Adrenal gland (tissue), 5 donors: ENCODE measurements at regions not wholly inside any gene's neighbourhood (a gene's known extent, or its start where the extent isn't known, plus 50 kb on each side); places are given as distances from the start of the nearest gene placed in this dataset.

Source experiments
- POLR2A ChIP-seq, 2 donors: fragments of 450-650 bp; IDR thresholded peaks; one replicate each; pipeline ENCODE4 v1.6.1; 2017; ENCODE audit warnings: antibody characterized with exemption in 2 of 2, mild to moderate bottlenecking in 2 of 2, moderate library complexity in 1 of 2
- TF ChIP-seq, protein P1 (sequence below), 6 experiments: fragments of 450-650 bp in 4 of 6; fragments of 200-600 bp in 2 of 6; sonication (generic) in 1 of 6; IDR thresholded peaks; 1 replicate in 5 of 6; 2 replicates in 1 of 6; pipeline versions ENCODE4 v1.5.1 to v1.8.0; 2016 to 2021; ENCODE audit warnings: antibody characterized with exemption in 6 of 6, mild to moderate bottlenecking in 2 of 6, moderate library complexity in 1 of 6
- donor health status: DM: no; HTN: no; CAD: no.

DNA sequence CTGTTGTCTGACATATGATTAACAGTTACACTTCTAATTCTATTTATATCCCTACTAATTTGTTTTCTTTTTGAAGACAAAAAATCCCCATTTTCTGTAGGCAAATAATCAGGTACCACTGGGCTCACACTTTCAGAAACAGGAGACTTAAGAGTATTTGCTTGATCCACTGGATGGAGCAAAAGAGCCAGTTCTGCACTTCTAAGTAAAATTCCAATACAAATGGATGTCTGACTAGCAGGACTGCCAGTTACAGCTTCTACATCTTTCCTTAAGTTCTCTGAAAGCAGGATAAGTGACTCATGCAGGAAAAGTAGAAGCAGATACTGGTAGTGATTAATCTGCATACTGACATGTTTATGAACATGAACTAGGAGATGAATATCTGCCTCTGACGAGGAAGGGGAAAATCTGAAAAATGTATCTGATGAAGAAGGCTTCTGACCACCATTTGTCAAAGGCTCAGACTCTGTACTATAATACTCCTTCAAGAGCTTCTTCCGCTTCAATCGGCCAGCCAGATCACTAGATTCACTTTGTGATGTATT, 73.8 kb upstream of the ANKS1B start:
- TF ChIP-seq, protein P1, sequence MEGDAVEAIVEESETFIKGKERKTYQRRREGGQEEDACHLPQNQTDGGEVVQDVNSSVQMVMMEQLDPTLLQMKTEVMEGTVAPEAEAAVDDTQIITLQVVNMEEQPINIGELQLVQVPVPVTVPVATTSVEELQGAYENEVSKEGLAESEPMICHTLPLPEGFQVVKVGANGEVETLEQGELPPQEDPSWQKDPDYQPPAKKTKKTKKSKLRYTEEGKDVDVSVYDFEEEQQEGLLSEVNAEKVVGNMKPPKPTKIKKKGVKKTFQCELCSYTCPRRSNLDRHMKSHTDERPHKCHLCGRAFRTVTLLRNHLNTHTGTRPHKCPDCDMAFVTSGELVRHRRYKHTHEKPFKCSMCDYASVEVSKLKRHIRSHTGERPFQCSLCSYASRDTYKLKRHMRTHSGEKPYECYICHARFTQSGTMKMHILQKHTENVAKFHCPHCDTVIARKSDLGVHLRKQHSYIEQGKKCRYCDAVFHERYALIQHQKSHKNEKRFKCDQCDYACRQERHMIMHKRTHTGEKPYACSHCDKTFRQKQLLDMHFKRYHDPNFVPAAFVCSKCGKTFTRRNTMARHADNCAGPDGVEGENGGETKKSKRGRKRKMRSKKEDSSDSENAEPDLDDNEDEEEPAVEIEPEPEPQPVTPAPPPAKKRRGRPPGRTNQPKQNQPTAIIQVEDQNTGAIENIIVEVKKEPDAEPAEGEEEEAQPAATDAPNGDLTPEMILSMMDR (IDR thresholded peaks at IDR 0.05) = peak; percentile 14 to 46 (median 34)
- no peak for TF ChIP-seq POLR2A (IDR thresholded peaks at IDR 0.05)
